Testis (tissue), 2 donors: ENCODE measurements at regions not wholly inside any gene's neighbourhood (a gene's known extent, or its start where the extent isn't known, plus 50 kb on each side); places are given as distances from the start of the nearest gene placed in this dataset.

ENCODE experiments used
- DNase-seq: peaks from one replicate; pipeline ENCODE4 v3.0.0-alpha.2; 2019
- H3K27ac ChIP-seq, 2 donors: fragments of 200-600 bp; sonication (generic); one replicate each; pipeline ENCODE4 v1.5.1; 2019
- H3K27me3 ChIP-seq: fragments of 200-600 bp; sonication (generic); one replicate; pipeline ENCODE4 v1.5.1; 2019
- H3K36me3 ChIP-seq: fragments of 200-600 bp; sonication (generic); one replicate; pipeline ENCODE4 v1.5.1; 2017; ENCODE audit warnings: low read depth; ENCODE audit errors: missing control alignments
- H3K4me1 ChIP-seq: fragments of 200-600 bp; sonication (generic); one replicate; pipeline ENCODE4 v1.5.1; 2019
- H3K4me3 ChIP-seq, 2 donors: fragments of 200-600 bp; sonication (generic); one replicate each; pipeline ENCODE4 v1.5.1; 2017 to 2019
- H3K9me3 ChIP-seq: fragments of 200-600 bp; sonication (generic); one replicate; pipeline ENCODE4 v1.5.1; 2017
- CTCF ChIP-seq, 3 experiments: fragments of 450-650 bp in 2 of 3; fragments of 200-600 bp in 1 of 3; sonication (generic) in 1 of 3; IDR thresholded peaks; one replicate each; pipeline ENCODE4 v1.5.1; 2016 to 2019; ENCODE audit warnings: antibody characterized with exemption in 3 of 3, mild to moderate bottlenecking in 2 of 3, moderate library complexity in 1 of 3
- POLR2A ChIP-seq: fragments of 450-650 bp; IDR thresholded peaks from one replicate; pipeline ENCODE4 v1.6.1; 2017; ENCODE audit warnings: antibody characterized with exemption, mild to moderate bottlenecking, moderate library complexity
- WGBS, 2 donors: methylation state at CpG; one replicate each; pipeline ENCODE4 v1.1.5; 2018; 5-methylcytosine and 5-hydroxymethylcytosine counted together
- intact Hi-C: fragments of 100-400 bp; cut with DNase I; formaldehyde crosslinking; loops from one replicate; pipeline ENCODE4 v1.15.1; 2023; ENCODE audit warnings: low total_unique reads

GRCh38 chr1:244968881-244969280 lies 104.5 kb upstream of the HNRNPU start:
- no peaks in the 10 kb centered on the region for H3K9me3 ChIP-seq
- no peaks in the 10 kb centered on the region for H3K27me3 ChIP-seq
- TF ChIP-seq POLR2A (no peak), CTCF (IDR thresholded peaks at IDR 0.05) (no peak)
- intact Hi-C loops = no loop called here
- H3K4me3 ChIP-seq = peak overlapping the region; percentile 68 to 82
- peaks cover 19% of the 10 kb centered on the region for H3K4me1 ChIP-seq
- H3K36me3 ChIP-seq = no peaks in the 10 kb centered on the region
- H3K27ac ChIP-seq = peak overlapping the region; percentile 99 to 100
- DNase-seq = no peak
- 32 to 36% methylated on average over 4 of the region's 4 CpGs for WGBS, 2 donors

GRCh38 chr1:244968471-244968871 lies 104.1 kb upstream of the HNRNPU start:
- no peaks in the 10 kb centered on the region for H3K9me3 ChIP-seq
- peak; percentile 22 for DNase-seq
- H3K36me3 ChIP-seq = no peaks in the 10 kb centered on the region
- peak overlapping the region; percentile 68 to 82 for H3K4me3 ChIP-seq
- intact Hi-C loops = no loop called here
- peaks cover 21% of the 10 kb centered on the region for H3K4me1 ChIP-seq
- no peak for TF ChIP-seq CTCF (IDR thresholded peaks at IDR 0.05)
- TF ChIP-seq POLR2A = no peak
- 43 to 53% methylated on average over 12 of the region's 12 CpGs for WGBS, 2 donors
- peak overlapping the region; percentile 99 to 100 for H3K27ac ChIP-seq
- no peaks in the 10 kb centered on the region for H3K27me3 ChIP-seq

- Histone ChIP-seq H3K9me3 (no peaks in the 10 kb centered on the region), H3K27ac (no peak overlapping the region), H3K4me3 (no peak overlapping the region), H3K27me3 (no peaks in the 10 kb centered on the region), H3K36me3 (no peaks in the 10 kb centered on the region), H3K4me1 (peaks cover 19% of the 10 kb centered on the region)
- no peak for TF ChIP-seq CTCF (IDR thresholded peaks at IDR 0.05)
- WGBS, 2 donors = 87 to 93% methylated on average over 2 of the region's 2 CpGs
- no peak for DNase-seq
- intact Hi-C loops = no loop called here
Measured at GRCh38 chr1:244967159-244967558, 102.8 kb upstream of the HNRNPU start.

GRCh38 chr1:244965185-244966030 lies 101.1 kb upstream of the HNRNPU start:
- peaks cover 15% of the 10 kb centered on the region for H3K4me1 ChIP-seq
- no peaks in the 10 kb centered on the region for H3K9me3 ChIP-seq
- no peak for DNase-seq
- no peak overlapping the region for H3K27ac ChIP-seq
- no peak overlapping the region for H3K4me3 ChIP-seq
- H3K36me3 ChIP-seq = no peaks in the 10 kb centered on the region
- WGBS, 2 donors = 79 to 83% methylated on average over 8 of the region's 8 CpGs
- intact Hi-C loops = no loop called here
- TF ChIP-seq CTCF (IDR thresholded peaks at IDR 0.05) (no peak), POLR2A (no peak)
- no peaks in the 10 kb centered on the region for H3K27me3 ChIP-seq
